IMR-90 (cell line): ENCODE measurements at regions not wholly inside any gene's neighbourhood (a gene's known extent, or its start where the extent isn't known, plus 50 kb on each side); places are given as distances from the start of the nearest gene placed in this dataset.
A peak's percentile ranks its signal among the peaks of the same experiment; 100 is the strongest.

Experiments used
- ATAC-seq: fragments of 200-7000 bp; cut with Tn5 transposase; 2 replicates; pipeline ENCODE4 v1.9.1; 2020; ENCODE audit warnings: low read depth, mild to moderate bottlenecking, moderate library complexity
- BruUV-seq: library from RNA; stranded (reverse); fragments of 400-500 nt; replicated peaks from 2 replicates; lab custom pipeline; 2021; lab: Mats Ljungman, UMichigan
- CTCF ChIA-PET: fragments of 300-600 bp; formaldehyde crosslinking; extraction: SDS; loops from one replicate; lab custom pipeline; 2021; ENCODE audit warnings: antibody characterized with exemption; lab: Yijun Ruan, JAX
- POLR2A ChIA-PET: fragments of 300-600 bp; sonication (Branson Sonifier 250); formaldehyde crosslinking; loops from one replicate; lab custom pipeline; 2022; ENCODE audit warnings: antibody characterized with exemption; ENCODE audit not compliant: unreplicated experiment; lab: Charles Lee
- DNase-seq: peaks from one replicate; pipeline ENCODE4 v3.0.0; 2013
- H2AFZ ChIP-seq: replicated peaks from 2 replicates; pipeline ENCODE3; 2013; ENCODE audit warnings: low read length, mild to moderate bottlenecking; ENCODE audit not compliant: poor library complexity
- H2AK5ac ChIP-seq: 2 replicates; pipeline ENCODE4 v1.6.1; 2013; ENCODE audit warnings: low read depth, low read length, inconsistent platforms
- H2AK9ac ChIP-seq: replicated peaks from 2 replicates; pipeline ENCODE3; 2013; ENCODE audit warnings: mild to moderate bottlenecking, low read depth, low read length, moderate library complexity; ENCODE audit not compliant: poor library complexity
- H2BK120ac ChIP-seq: 2 replicates; pipeline ENCODE4 v1.6.1; 2013; ENCODE audit warnings: low read depth, low read length, inconsistent platforms
- H2BK15ac ChIP-seq: 3 replicates; pipeline ENCODE4 v1.6.1; 2013; ENCODE audit warnings: low read depth, low read length, inconsistent platforms
- H2BK20ac ChIP-seq: 2 replicates; pipeline ENCODE4 v1.6.1; 2013; ENCODE audit warnings: low read depth, mild to moderate bottlenecking, inconsistent platforms, low read length, moderate library complexity
- H2BK5ac ChIP-seq: 2 replicates; pipeline ENCODE4 v1.6.1; 2013; ENCODE audit warnings: mild to moderate bottlenecking, low read depth, low read length, inconsistent platforms; ENCODE audit not compliant: poor library complexity, severe bottlenecking
- H3K14ac ChIP-seq: replicated peaks from 2 replicates; pipeline ENCODE4 v1.6.1; 2013; ENCODE audit warnings: low read depth, low read length, inconsistent platforms
- H3K18ac ChIP-seq: 2 replicates; pipeline ENCODE4 v1.6.1; 2013; ENCODE audit warnings: low read depth, low read length, control low read depth
- H3K23ac ChIP-seq: 2 replicates; pipeline ENCODE4 v1.6.1; 2013; ENCODE audit warnings: low read depth, low read length, inconsistent platforms
- H3K27ac ChIP-seq: 2 replicates; pipeline ENCODE4 v1.5.1; 2013; ENCODE audit warnings: mild to moderate bottlenecking, control low read depth, low read length; ENCODE audit not compliant: insufficient read depth
- H3K27me3 ChIP-seq: 2 replicates; pipeline ENCODE4 v1.6.1; 2013; ENCODE audit warnings: low read length; ENCODE audit not compliant: control insufficient read depth, insufficient read depth
- H3K36me3 ChIP-seq: 2 replicates; pipeline ENCODE4 v1.6.1; 2013; ENCODE audit warnings: low read length, mixed read lengths; ENCODE audit not compliant: control insufficient read depth, insufficient read depth
- H3K4ac ChIP-seq: 2 replicates; pipeline ENCODE4 v1.6.1; 2013; ENCODE audit warnings: low read depth, low read length, inconsistent platforms
- H3K4me1 ChIP-seq: 2 replicates; pipeline ENCODE4 v1.6.1; 2013; ENCODE audit warnings: low read length, mixed read lengths; ENCODE audit not compliant: control insufficient read depth, insufficient read depth
- H3K4me2 ChIP-seq: 2 replicates; pipeline ENCODE4 v1.6.1; 2013; ENCODE audit warnings: low read depth, mild to moderate bottlenecking, control low read depth, low read length, moderate library complexity
- H3K4me3 ChIP-seq: 2 replicates; pipeline ENCODE4 v1.5.1; 2013; ENCODE audit warnings: low read depth, mild to moderate bottlenecking, control low read depth, low read length, moderate library complexity; ENCODE audit not compliant: insufficient read depth
- H3K56ac ChIP-seq: 2 replicates; pipeline ENCODE4 v1.6.1; 2013; ENCODE audit warnings: low read length, inconsistent platforms; ENCODE audit not compliant: insufficient read depth; ENCODE audit errors: extremely low read depth
- H3K79me1 ChIP-seq, 2 experiments: 2 replicates each; pipeline ENCODE4 v1.6.1; 2013; ENCODE audit warnings: low read length in 2 of 2, inconsistent platforms in 1 of 2, low read depth in 1 of 2
- H3K9ac ChIP-seq: 2 replicates; pipeline ENCODE4 v1.6.1; 2013; ENCODE audit warnings: low read depth, low read length, control low read depth
- H3K9me1 ChIP-seq: 2 replicates; pipeline ENCODE4 v1.6.1; 2013; ENCODE audit warnings: low read length, inconsistent platforms; ENCODE audit not compliant: insufficient read depth
- H3K9me3 ChIP-seq: 2 replicates; pipeline ENCODE4 v1.6.1; 2013; ENCODE audit warnings: low read length; ENCODE audit not compliant: control insufficient read depth, insufficient read depth
- H4K20me1 ChIP-seq: 2 replicates; pipeline ENCODE4 v1.6.1; 2013; ENCODE audit warnings: low read length, inconsistent platforms; ENCODE audit not compliant: insufficient read depth
- H4K5ac ChIP-seq: 2 replicates; pipeline ENCODE4 v1.6.1; 2013; ENCODE audit warnings: mild to moderate bottlenecking, low read depth, low read length, control low read depth
- H4K8ac ChIP-seq, 2 experiments: 2 replicates each; pipeline ENCODE4 v1.6.1; 2013; ENCODE audit warnings: low read depth in 2 of 2, low read length in 2 of 2, control low read depth in 1 of 2, inconsistent platforms in 1 of 2
- H4K91ac ChIP-seq: 2 replicates; pipeline ENCODE4 v1.6.1; 2013; ENCODE audit warnings: low read depth, low read length, inconsistent platforms; ENCODE audit not compliant: insufficient read depth
- BHLHE40 ChIP-seq: fragments of 150-350 bp; IDR thresholded peaks from 2 replicates; pipeline ENCODE4 v1.6.1; 2016; ENCODE audit warnings: mild to moderate bottlenecking, low read depth, low read length
- CEBPB ChIP-seq: IDR thresholded peaks from 2 replicates; pipeline ENCODE4 v1.6.1; 2012; ENCODE audit warnings: low read depth, low read length, improper control_type of control experiment
- CHD1 ChIP-seq: IDR thresholded peaks from 2 replicates; pipeline ENCODE4 v1.6.1; 2012; ENCODE audit warnings: low read depth, low read length, improper control_type of control experiment
- FOS ChIP-seq: fragments of 150-350 bp; IDR thresholded peaks from 2 replicates; pipeline ENCODE4 v1.6.1; 2016; ENCODE audit warnings: low read depth, low read length
- MAFK ChIP-seq: IDR thresholded peaks from 2 replicates; pipeline ENCODE4 v1.6.1; 2012; ENCODE audit warnings: low read depth, low read length, improper control_type of control experiment
- MAZ ChIP-seq: IDR thresholded peaks from 2 replicates; pipeline ENCODE4 v1.6.1; 2012; ENCODE audit warnings: low read depth, mild to moderate bottlenecking, low read length, improper control_type of control experiment, moderate library complexity, borderline replicate concordance
- NFE2L2 ChIP-seq: fragments of 150-350 bp; IDR thresholded peaks from 2 replicates; pipeline ENCODE4 v1.6.1; 2016; ENCODE audit warnings: low read depth, mild to moderate bottlenecking, low read length
- POLR2A ChIP-seq: IDR thresholded peaks from 2 replicates; pipeline ENCODE4 v1.6.1; 2012; ENCODE audit warnings: mild to moderate bottlenecking, low read depth, low read length
- RAD21 ChIP-seq: IDR thresholded peaks from 2 replicates; pipeline ENCODE4 v1.6.1; 2012; ENCODE audit warnings: low read length, improper control_type of control experiment
- RCOR1 ChIP-seq: IDR thresholded peaks from 2 replicates; pipeline ENCODE4 v1.6.1; 2012; ENCODE audit warnings: mild to moderate bottlenecking, low read length, improper control_type of control experiment; ENCODE audit not compliant: insufficient replicate concordance
- SMC3 ChIP-seq: fragments of 150-350 bp; IDR thresholded peaks from 2 replicates; pipeline ENCODE4 v1.6.1; 2016; ENCODE audit warnings: low read depth, mild to moderate bottlenecking, antibody characterized with exemption, low read length, moderate library complexity
- WGBS, 2 experiments: methylation state at CpG; one replicate each; pipeline versions ENCODE4 v1.1.5 to v1.1.7; 2013; ENCODE audit warnings: missing lambda C conversion rate in 2 of 2; ENCODE audit not compliant: insufficient read length in 1 of 2; ENCODE audit errors: extremely low coverage in 2 of 2; 5-methylcytosine and 5-hydroxymethylcytosine counted together
- dilution Hi-C: fragments of 300-500 bp; cut with HindIII; formaldehyde crosslinking; loops from one replicate; pipeline ENCODE4 v1.14.3; 2018; ENCODE audit warnings: low sequenced_read_pairs; ENCODE audit not compliant: unreplicated experiment
- in situ Hi-C: fragments of 300-500 bp; cut with MboI; formaldehyde crosslinking; loops from 3 replicates; pipeline ENCODE4 v1.14.3; 2019; ENCODE audit warnings: low sequenced_read_pairs, inconsistent platforms, mixed read lengths
- intact Hi-C: fragments of 100-400 bp; cut with micrococcal nuclease; formaldehyde crosslinking; loops from 2 replicates; pipeline ENCODE4 v1.10.0; 2022
- TF ChIP-seq, protein P1 (sequence below): fragments of 150-350 bp; IDR thresholded peaks from 2 replicates; pipeline ENCODE4 v1.6.1; 2017; ENCODE audit warnings: mild to moderate bottlenecking, antibody characterized with exemption, low read length, low read depth
- TF ChIP-seq, protein P2 (sequence below): conservative IDR thresholded peaks from 2 replicates; pipeline ENCODE4 v1.5.1; 2012; ENCODE audit warnings: mild to moderate bottlenecking, low read depth, low read length, improper control_type of control experiment

DNA sequence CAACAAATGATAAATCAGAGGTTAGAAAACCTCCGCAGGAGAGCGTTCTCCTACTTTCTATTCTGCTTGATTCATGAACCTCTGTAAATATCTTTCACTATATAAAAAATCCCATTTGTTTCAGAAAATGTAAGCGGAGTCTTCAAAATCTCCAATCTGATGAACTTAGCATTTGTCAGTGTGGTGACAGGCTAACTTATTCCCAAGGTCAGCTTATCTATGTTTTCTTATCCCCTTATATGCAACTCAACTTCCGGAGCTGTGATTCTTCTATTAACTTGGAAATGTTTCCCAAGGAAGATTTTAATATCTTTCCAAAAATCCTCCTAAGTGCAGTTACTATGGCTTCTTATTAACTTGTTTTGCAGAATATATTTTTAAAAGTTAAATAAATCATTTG lies 87.5 kb upstream of the C1QTNF7 start:
- Histone ChIP-seq H3K79me1 (no peaks in the 10 kb centered on the region), H3K18ac (peak overlapping the region; percentile 47; the same call in 1 of the 2 replicates), H2BK120ac (no peak overlapping the region), H3K56ac (no peak overlapping the region), H3K4me3 (no peak overlapping the region), H2AK5ac (no peak overlapping the region), H4K20me1 (no peaks in the 10 kb centered on the region), H3K4ac (no peak overlapping the region), H3K27ac (no peak overlapping the region; the same call in 1 of the 2 replicates), H3K27me3 (peaks cover 7% of the 10 kb centered on the region), H3K4me2 (peak overlapping the region; percentile 55), H4K5ac (no peak overlapping the region), H3K4me1 (peaks cover 18% of the 10 kb centered on the region), H2BK20ac (no peak overlapping the region), H2AK9ac (no peak overlapping the region), H3K9me3 (no peaks in the 10 kb centered on the region), H3K23ac (no peak overlapping the region), H2BK5ac (no peak overlapping the region), H2BK15ac (no peak overlapping the region), H2AFZ (no peak overlapping the region), H3K36me3 (no peaks in the 10 kb centered on the region), H3K9me1 (peaks cover 11% of the 10 kb centered on the region), H4K91ac (no peak overlapping the region), H4K8ac (no peak overlapping the region), H3K9ac (no peak overlapping the region), H3K14ac (no peak overlapping the region)
- DNase-seq (no peak), ATAC-seq (no peak)
- intact Hi-C loops = loop anchor here (5.0 kb wide), 2 partner anchors 62 to 103 kb away; no protein-coding TSS in a partner anchor
- dilution Hi-C loops = no loop called here
- in situ Hi-C loops = loop anchor here (25.0 kb wide), 1 partner anchor 1428 kb away; no protein-coding TSS in a partner anchor
- no CpG with 5 or more reads among the region's 4 CpGs for WGBS, 2 experiments
- BruUV-seq = no TSS peak
- no peak for TF ChIP-seq MAZ
- no peak for TF ChIP-seq MAFK
- TF ChIP-seq, protein P1, sequence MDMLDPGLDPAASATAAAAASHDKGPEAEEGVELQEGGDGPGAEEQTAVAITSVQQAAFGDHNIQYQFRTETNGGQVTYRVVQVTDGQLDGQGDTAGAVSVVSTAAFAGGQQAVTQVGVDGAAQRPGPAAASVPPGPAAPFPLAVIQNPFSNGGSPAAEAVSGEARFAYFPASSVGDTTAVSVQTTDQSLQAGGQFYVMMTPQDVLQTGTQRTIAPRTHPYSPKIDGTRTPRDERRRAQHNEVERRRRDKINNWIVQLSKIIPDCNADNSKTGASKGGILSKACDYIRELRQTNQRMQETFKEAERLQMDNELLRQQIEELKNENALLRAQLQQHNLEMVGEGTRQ = no peak
- no peak for TF ChIP-seq SMC3
- TF ChIP-seq CEBPB = no peak
- TF ChIP-seq, protein P2, sequence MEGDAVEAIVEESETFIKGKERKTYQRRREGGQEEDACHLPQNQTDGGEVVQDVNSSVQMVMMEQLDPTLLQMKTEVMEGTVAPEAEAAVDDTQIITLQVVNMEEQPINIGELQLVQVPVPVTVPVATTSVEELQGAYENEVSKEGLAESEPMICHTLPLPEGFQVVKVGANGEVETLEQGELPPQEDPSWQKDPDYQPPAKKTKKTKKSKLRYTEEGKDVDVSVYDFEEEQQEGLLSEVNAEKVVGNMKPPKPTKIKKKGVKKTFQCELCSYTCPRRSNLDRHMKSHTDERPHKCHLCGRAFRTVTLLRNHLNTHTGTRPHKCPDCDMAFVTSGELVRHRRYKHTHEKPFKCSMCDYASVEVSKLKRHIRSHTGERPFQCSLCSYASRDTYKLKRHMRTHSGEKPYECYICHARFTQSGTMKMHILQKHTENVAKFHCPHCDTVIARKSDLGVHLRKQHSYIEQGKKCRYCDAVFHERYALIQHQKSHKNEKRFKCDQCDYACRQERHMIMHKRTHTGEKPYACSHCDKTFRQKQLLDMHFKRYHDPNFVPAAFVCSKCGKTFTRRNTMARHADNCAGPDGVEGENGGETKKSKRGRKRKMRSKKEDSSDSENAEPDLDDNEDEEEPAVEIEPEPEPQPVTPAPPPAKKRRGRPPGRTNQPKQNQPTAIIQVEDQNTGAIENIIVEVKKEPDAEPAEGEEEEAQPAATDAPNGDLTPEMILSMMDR = no peak
- TF ChIP-seq BHLHE40 = no peak
- no peak for TF ChIP-seq POLR2A
- no peak for TF ChIP-seq RAD21
- TF ChIP-seq CHD1 = no peak
- no peak for TF ChIP-seq RCOR1
- TF ChIP-seq NFE2L2 = no peak
- no peak for TF ChIP-seq FOS
- CTCF ChIA-PET = interaction anchor here (1.4 kb wide), 1 partner anchor 10 kb away, joined by 3 read pairs; no protein-coding TSS in a partner anchor
- POLR2A ChIA-PET = no interaction called here
